Upper lobe of left lung (tissue), 4 donors: ENCODE measurements at regions not wholly inside any gene's neighbourhood (a gene's known extent, or its start where the extent isn't known, plus 50 kb on each side); places are given as distances from the start of the nearest gene placed in this dataset.

Experiments used
- CTCF ChIP-seq, 6 experiments: fragments of 450-650 bp in 4 of 6; fragments of 200-600 bp in 2 of 6; sonication (generic) in 2 of 6; IDR thresholded peaks; one replicate each; pipeline ENCODE4 v1.5.1; 2016 to 2019; ENCODE audit warnings: antibody characterized with exemption in 6 of 6
- POLR2A ChIP-seq, 4 donors: fragments of 450-650 bp; IDR thresholded peaks; one replicate each; pipeline ENCODE4 v1.5.1; 2016 to 2017; ENCODE audit warnings: antibody characterized with exemption in 4 of 4, mild to moderate bottlenecking in 2 of 4

- TF ChIP-seq CTCF (IDR thresholded peaks at IDR 0.05) (no peak), POLR2A (IDR thresholded peaks at IDR 0.05) (no peak)
Observed at GRCh38 chr16:86879268-86879667, 300.9 kb downstream of the FOXL1 start.
